Chondrocyte (in vitro differentiated cells): ENCODE measurements at regions not wholly inside any gene's neighbourhood (a gene's known extent, or its start where the extent isn't known, plus 50 kb on each side); places are given as distances from the start of the nearest gene placed in this dataset.

ENCODE experiments used
- DNase-seq: peaks from one replicate; pipeline ENCODE4 v3.0.0; 2021; ENCODE audit warnings: mixed read lengths, low spot score
- H3K27ac Mint-ChIP-seq: one replicate; pipeline ENCODE4 v1.8.0; 2021; ENCODE audit warnings: mild to moderate bottlenecking, moderate library complexity, mixed read lengths; ENCODE audit not compliant: unreplicated experiment
- H3K27me3 Mint-ChIP-seq: 2 replicates; pipeline ENCODE4 v1.8.0; 2021; ENCODE audit warnings: low read depth, mixed read lengths
- H3K36me3 Mint-ChIP-seq: 2 replicates; pipeline ENCODE4 v1.8.0; 2021; ENCODE audit warnings: low read depth, mixed read lengths
- H3K4me1 Mint-ChIP-seq: 2 replicates; pipeline ENCODE4 v1.8.0; 2021; ENCODE audit warnings: low read depth, mild to moderate bottlenecking, mixed read lengths
- H3K4me3 Mint-ChIP-seq: one replicate; pipeline ENCODE4 v1.8.0; 2021; ENCODE audit warnings: mild to moderate bottlenecking, moderate library complexity, mixed read lengths; ENCODE audit not compliant: unreplicated experiment
- H3K9me3 Mint-ChIP-seq: 2 replicates; pipeline ENCODE4 v1.8.0; 2021; ENCODE audit warnings: low read depth, mixed read lengths
- CTCF ChIP-seq: fragments of 200-600 bp; sonication (generic); IDR thresholded peaks from 2 replicates; pipeline ENCODE4 v1.5.0; 2021; ENCODE audit warnings: antibody characterized with exemption, mild to moderate bottlenecking, moderate library complexity

DNA sequence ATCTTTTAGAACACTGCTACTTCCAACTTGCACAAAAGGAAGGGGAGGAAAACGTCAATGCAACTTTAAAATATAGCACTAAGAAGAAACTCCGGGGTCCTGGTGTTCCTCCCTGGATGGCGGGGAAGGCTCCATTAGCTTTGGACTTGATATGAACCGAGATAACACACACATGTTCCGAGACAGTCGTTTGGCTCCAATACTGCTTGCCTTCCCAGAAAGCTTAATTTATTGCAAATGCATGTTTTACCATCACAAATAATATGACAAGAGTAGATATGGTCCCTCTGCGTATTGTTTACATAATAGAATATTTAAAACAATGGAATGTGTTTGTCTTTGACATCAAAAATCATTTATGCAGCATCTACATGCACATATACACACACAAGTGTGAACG is 87.6 kb upstream of the CLMN start:
- DNase-seq = no peak
- H3K36me3 Mint-ChIP-seq = no peaks in the 10 kb centered on the region

GRCh38 chr14:95406756-95407277 is 87.1 kb upstream of the CLMN start:
- Mint-ChIP-seq H3K9me3 (no peaks in the 10 kb centered on the region), H3K4me1 (peaks cover 22% of the 10 kb centered on the region), H3K27ac (no peak overlapping the region), H3K4me3 (no peak overlapping the region), H3K36me3 (no peaks in the 10 kb centered on the region), H3K27me3 (no peaks in the 10 kb centered on the region)
- TF ChIP-seq CTCF = no peak
- DNase-seq = no peak

More for the DNA sequence above, 87.6 kb upstream of the CLMN start:
- peaks cover 22% of the 10 kb centered on the region for H3K4me1 Mint-ChIP-seq
- H3K27me3 Mint-ChIP-seq = no peaks in the 10 kb centered on the region
- no peak overlapping the region for H3K27ac Mint-ChIP-seq
- H3K4me3 Mint-ChIP-seq = no peak overlapping the region
- no peaks in the 10 kb centered on the region for H3K9me3 Mint-ChIP-seq
- no peak for TF ChIP-seq CTCF

- H3K27ac Mint-ChIP-seq = no peak overlapping the region
- H3K4me1 Mint-ChIP-seq = peaks cover 16% of the 10 kb centered on the region
- no peak for DNase-seq
- no peaks in the 10 kb centered on the region for H3K9me3 Mint-ChIP-seq
- no peaks in the 10 kb centered on the region for H3K36me3 Mint-ChIP-seq
- H3K27me3 Mint-ChIP-seq = no peaks in the 10 kb centered on the region
- no peak overlapping the region for H3K4me3 Mint-ChIP-seq
- no peak for TF ChIP-seq CTCF
Measured at GRCh38 chr14:95404583-95404982, 84.9 kb upstream of the CLMN start.

GRCh38 chr14:95402578-95402977 is 82.9 kb upstream of the CLMN start:
- no peaks in the 10 kb centered on the region for H3K27me3 Mint-ChIP-seq
- no peak overlapping the region for H3K4me3 Mint-ChIP-seq
- DNase-seq = no peak
- H3K27ac Mint-ChIP-seq = no peak overlapping the region
- no peak for TF ChIP-seq CTCF
- H3K36me3 Mint-ChIP-seq = no peaks in the 10 kb centered on the region
- H3K9me3 Mint-ChIP-seq = no peaks in the 10 kb centered on the region
- H3K4me1 Mint-ChIP-seq = peaks cover 3% of the 10 kb centered on the region

GRCh38 chr14:95402176-95402575 is 82.5 kb upstream of the CLMN start:
- Mint-ChIP-seq H3K27ac (no peak overlapping the region), H3K4me3 (no peak overlapping the region), H3K4me1 (peaks cover 3% of the 10 kb centered on the region), H3K9me3 (no peaks in the 10 kb centered on the region), H3K36me3 (no peaks in the 10 kb centered on the region), H3K27me3 (no peaks in the 10 kb centered on the region)
- no peak for TF ChIP-seq CTCF
- no peak for DNase-seq
